Posterior vena cava (tissue), 2 donors: ENCODE measurements at regions not wholly inside any gene's neighbourhood (a gene's known extent, or its start where the extent isn't known, plus 50 kb on each side); places are given as distances from the start of the nearest gene placed in this dataset.

Experiments
- DNase-seq: peaks from one replicate; pipeline ENCODE4 v3.0.0-alpha.2; 2020; ENCODE audit warnings: low spot score
- intact Hi-C, 2 donors: fragments of 100-400 bp; cut with DNase I; formaldehyde crosslinking; loops; one replicate each; pipeline versions ENCODE4 v1.14.1 to v1.14.2; 2022 to 2023
- donor health status: DM: yes; HTN: yes; CAD: no.
- donor health status: DM: yes; HTN: yes; CAD: no.

GRCh38 chr2:220835583-220835982, 736.5 kb downstream of the EPHA4 start:
- DNase-seq, result no peak
- intact Hi-C loops, result no loop called here

GRCh38 chr2:220837226-220837625, 734.9 kb downstream of the EPHA4 start:
- intact Hi-C loops, result no loop called here
- no peak for DNase-seq

- intact Hi-C loops, result no loop called here
- DNase-seq, result no peak
Measured at GRCh38 chr2:220842901-220843665, 729.0 kb downstream of the EPHA4 start.

- no peak for DNase-seq
Measured at GRCh38 chr2:220845766-220846273, 726.3 kb downstream of the EPHA4 start.

GRCh38 chr2:220847006-220847405, 725.1 kb downstream of the EPHA4 start:
- intact Hi-C loops, result no loop called here
- DNase-seq, result no peak

More at GRCh38 chr2:220845766-220846273, 726.3 kb downstream of the EPHA4 start:
- intact Hi-C loops, result no loop called here

GRCh38 chr2:220847589-220847988, 724.5 kb downstream of the EPHA4 start:
- DNase-seq, result no peak
- intact Hi-C loops, result no loop called here

GRCh38 chr2:220849433-220849832, 722.7 kb downstream of the EPHA4 start:
- intact Hi-C loops, result no loop called here
- DNase-seq, result no peak

- intact Hi-C loops, result no loop called here
- DNase-seq, result no peak
Measured at GRCh38 chr2:220850116-220850515, 722.0 kb downstream of the EPHA4 start.

- no peak for DNase-seq
Measured at GRCh38 chr2:220855296-220855695, 716.8 kb downstream of the EPHA4 start.

GRCh38 chr2:220856486-220856885, 715.6 kb downstream of the EPHA4 start:
- intact Hi-C loops, result no loop called here
- DNase-seq, result no peak

More at GRCh38 chr2:220855296-220855695, 716.8 kb downstream of the EPHA4 start:
- intact Hi-C loops, result no loop called here

- no peak for DNase-seq
- intact Hi-C loops, result no loop called here
Measured at GRCh38 chr2:220857368-220857767, 714.7 kb downstream of the EPHA4 start.

- DNase-seq, result no peak
- intact Hi-C loops, result no loop called here
Measured at GRCh38 chr2:220858101-220858500, 714.0 kb downstream of the EPHA4 start.

GRCh38 chr2:220871909-220872308, 700.2 kb downstream of the EPHA4 start:
- intact Hi-C loops, result no loop called here
- no peak for DNase-seq

- intact Hi-C loops, result no loop called here
- no peak for DNase-seq
Measured at GRCh38 chr2:220876080-220876824, 695.9 kb downstream of the EPHA4 start.

GRCh38 chr2:220877491-220877890, 694.6 kb downstream of the EPHA4 start:
- intact Hi-C loops, result no loop called here
- no peak for DNase-seq

GRCh38 chr2:220877897-220878296, 694.2 kb downstream of the EPHA4 start:
- no peak for DNase-seq
- intact Hi-C loops, result no loop called here

- intact Hi-C loops, result no loop called here
- DNase-seq, result no peak
Measured at GRCh38 chr2:220880623-220881596, 691.2 kb downstream of the EPHA4 start.

- no peak for DNase-seq
- intact Hi-C loops, result no loop called here
Measured at GRCh38 chr2:220882507-220882906, 689.6 kb downstream of the EPHA4 start.

- intact Hi-C loops, result no loop called here
Measured at GRCh38 chr2:220885593-220885992, 686.5 kb downstream of the EPHA4 start.

More at GRCh38 chr2:220885593-220885992, 686.5 kb downstream of the EPHA4 start:
- no peak for DNase-seq
